ENCODE measurements at regions not wholly inside any gene's neighbourhood (a gene's known extent, or its start where the extent isn't known, plus 50 kb on each side); places are given as distances from the start of the nearest gene placed in this dataset.

GRCh38 chr18:56538746-56539145 lies 99.6 kb downstream of the TXNL1 start:
- no peak for TF ChIP-seq CTCF (IDR thresholded peaks at IDR 0.05; ENCODE audit: extremely low read depth, low read depth, low read length)
- no peaks in the 10 kb centered on the region for H3K36me3 ChIP-seq (ENCODE audit: insufficient read depth, low read length)
- H3K4me3 ChIP-seq (ENCODE audit: insufficient read depth, low read length) = no peak overlapping the region
- H3K79me2 ChIP-seq (ENCODE audit: insufficient read depth, low read length) = no peaks in the 10 kb centered on the region
- no peak for DNase-seq (ENCODE audit: insufficient read length, low spot score, missing footprints)
- H2AFZ ChIP-seq (ENCODE audit: low read length) = no peak overlapping the region
- peaks cover 7% of the 10 kb centered on the region for H3K27me3 ChIP-seq (ENCODE audit: insufficient read depth, low read length)
- H4K20me1 ChIP-seq (ENCODE audit: insufficient read depth, low read length) = no peaks in the 10 kb centered on the region
- no peak overlapping the region for H3K4me2 ChIP-seq (ENCODE audit: insufficient read depth, low read length)
- no peak overlapping the region for H3K27ac ChIP-seq (ENCODE audit: low read depth, low read length)
- no peaks in the 10 kb centered on the region for H3K9me3 ChIP-seq (ENCODE audit: low read depth, low read length)
- H3K4me1 ChIP-seq (ENCODE audit: insufficient read depth, low read length) = peaks cover 13% of the 10 kb centered on the region

GRCh38 chr18:56532176-56532840 lies 106.1 kb downstream of the TXNL1 start:
- Histone ChIP-seq H3K27ac (ENCODE audit: low read depth, low read length) (no peak overlapping the region), H3K79me2 (ENCODE audit: insufficient read depth, low read length) (no peaks in the 10 kb centered on the region), H4K20me1 (ENCODE audit: insufficient read depth, low read length) (no peaks in the 10 kb centered on the region), H3K4me3 (ENCODE audit: insufficient read depth, low read length) (no peak overlapping the region), H3K36me3 (ENCODE audit: insufficient read depth, low read length) (no peaks in the 10 kb centered on the region), H3K9me3 (ENCODE audit: low read depth, low read length) (no peaks in the 10 kb centered on the region), H3K27me3 (ENCODE audit: insufficient read depth, low read length) (peaks cover 7% of the 10 kb centered on the region), H2AFZ (ENCODE audit: low read length) (no peak overlapping the region), H3K4me1 (ENCODE audit: insufficient read depth, low read length) (peaks cover 8% of the 10 kb centered on the region), H3K4me2 (ENCODE audit: insufficient read depth, low read length) (no peak overlapping the region)
- no peak for DNase-seq (ENCODE audit: insufficient read length, low spot score, missing footprints)
- no peak for TF ChIP-seq CTCF (IDR thresholded peaks at IDR 0.05; ENCODE audit: extremely low read depth, low read depth, low read length)

DNA sequence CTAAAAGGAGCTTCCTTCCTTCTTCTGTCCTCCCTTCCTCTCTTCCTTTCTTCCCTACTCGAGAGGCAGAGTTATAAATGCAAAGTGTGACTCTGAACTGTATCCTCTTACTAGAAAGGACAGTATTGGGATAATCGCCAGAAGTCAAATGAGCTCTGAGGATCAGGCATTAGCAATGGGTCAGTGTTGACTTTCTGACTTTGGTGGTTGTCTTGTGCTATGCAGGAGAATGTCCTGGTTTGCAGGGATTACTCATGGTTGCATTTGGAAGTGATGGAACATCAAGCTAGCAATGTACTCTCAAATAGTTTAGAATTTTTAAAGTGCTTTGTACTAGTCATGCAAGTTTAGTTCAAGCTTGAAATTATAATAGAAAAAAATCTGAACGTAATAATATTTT lies 115.6 kb downstream of the TXNL1 start:
- TF ChIP-seq CTCF (IDR thresholded peaks at IDR 0.05; ENCODE audit: extremely low read depth, low read depth, low read length) = no peak
- Histone ChIP-seq H3K4me3 (ENCODE audit: insufficient read depth, low read length) (no peak overlapping the region), H3K4me2 (ENCODE audit: insufficient read depth, low read length) (no peak overlapping the region), H3K27me3 (ENCODE audit: insufficient read depth, low read length) (no peaks in the 10 kb centered on the region), H3K79me2 (ENCODE audit: insufficient read depth, low read length) (no peaks in the 10 kb centered on the region), H4K20me1 (ENCODE audit: insufficient read depth, low read length) (no peaks in the 10 kb centered on the region), H3K27ac (ENCODE audit: low read depth, low read length) (peak overlapping the region; percentile 59), H3K4me1 (ENCODE audit: insufficient read depth, low read length) (peaks cover 11% of the 10 kb centered on the region), H3K36me3 (ENCODE audit: insufficient read depth, low read length) (no peaks in the 10 kb centered on the region), H2AFZ (ENCODE audit: low read length) (peak overlapping the region; percentile 21), H3K9me3 (ENCODE audit: low read depth, low read length) (no peaks in the 10 kb centered on the region)
- DNase-seq (ENCODE audit: insufficient read length, low spot score, missing footprints) = peak; percentile 93

DNA sequence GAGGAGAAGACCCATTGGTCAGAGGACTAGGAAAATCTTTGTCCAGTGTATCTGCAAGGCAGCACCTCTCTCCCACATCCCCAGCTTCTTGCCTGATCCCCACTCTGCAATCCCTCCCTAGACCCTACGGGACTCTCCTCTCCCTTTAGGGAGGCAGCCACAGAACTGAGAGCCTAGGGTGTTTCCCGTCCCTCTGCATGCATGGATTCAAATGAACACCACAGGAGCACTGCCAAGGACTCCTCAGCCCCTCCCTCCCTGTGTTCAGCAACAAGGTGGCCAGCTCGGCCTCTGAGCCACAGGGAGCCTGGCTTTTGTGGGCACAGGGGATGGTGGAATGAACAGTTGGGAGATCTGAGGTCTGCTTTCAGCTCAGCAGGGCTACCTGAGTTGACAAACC lies 117.1 kb downstream of the TXNL1 start:
- no peaks in the 10 kb centered on the region for H4K20me1 ChIP-seq (ENCODE audit: insufficient read depth, low read length)
- no peak for TF ChIP-seq CTCF (IDR thresholded peaks at IDR 0.05; ENCODE audit: extremely low read depth, low read depth, low read length)
- no peaks in the 10 kb centered on the region for H3K36me3 ChIP-seq (ENCODE audit: insufficient read depth, low read length)
- H3K9me3 ChIP-seq (ENCODE audit: low read depth, low read length) = no peaks in the 10 kb centered on the region
- no peak for DNase-seq (ENCODE audit: insufficient read length, low spot score, missing footprints)
- H3K27ac ChIP-seq (ENCODE audit: low read depth, low read length) = no peak overlapping the region
- H3K79me2 ChIP-seq (ENCODE audit: insufficient read depth, low read length) = no peaks in the 10 kb centered on the region
- no peak overlapping the region for H2AFZ ChIP-seq (ENCODE audit: low read length)
- peaks cover 21% of the 10 kb centered on the region for H3K4me1 ChIP-seq (ENCODE audit: insufficient read depth, low read length)
- no peaks in the 10 kb centered on the region for H3K27me3 ChIP-seq (ENCODE audit: insufficient read depth, low read length)
- H3K4me3 ChIP-seq (ENCODE audit: insufficient read depth, low read length) = no peak overlapping the region
- H3K4me2 ChIP-seq (ENCODE audit: insufficient read depth, low read length) = no peak overlapping the region

Measured in osteoblast (primary cell).